GM19023 (cell line): ENCODE measurements at regions not wholly inside any gene's neighbourhood (a gene's known extent, or its start where the extent isn't known, plus 50 kb on each side); places are given as distances from the start of the nearest gene placed in this dataset.
"Not testable (repeated sequence)": the region's sequence is repeated elsewhere in the genome, so short reads cannot be mapped to it uniquely, and the experiment has no call there.

Source experiments
- ATAC-seq: cut with Tn5 transposase; IDR thresholded peaks from one replicate; pipeline ENCODE4 v1.9.1; 2021; ENCODE audit warnings: mild to moderate bottlenecking, moderate library complexity; ENCODE audit not compliant: unreplicated experiment

DNA sequence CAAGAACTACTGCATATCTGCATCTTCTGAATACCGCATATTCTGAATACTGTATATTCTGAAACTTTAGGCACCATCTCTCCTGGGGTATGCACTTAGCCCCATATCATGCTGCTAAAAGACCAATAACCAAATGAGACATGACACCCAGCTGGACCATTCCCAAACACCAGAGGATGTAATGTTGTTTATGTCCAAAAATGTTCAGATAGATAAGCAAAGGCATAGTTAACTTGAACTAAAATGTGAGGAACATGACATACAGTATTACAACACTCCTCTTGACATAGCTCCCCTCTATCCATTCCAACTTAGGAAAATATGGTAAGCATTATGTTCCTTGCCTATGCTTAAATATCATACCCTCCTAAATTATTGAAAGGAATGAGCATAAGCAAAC is 127.3 kb downstream of the TENT5A start:
- ATAC-seq = no peak

GRCh38 chr6:81624453-81624852 is 128.0 kb downstream of the TENT5A start:
- ATAC-seq = no peak

- ATAC-seq = no peak
Measured at GRCh38 chr6:81623106-81623759, 129.2 kb downstream of the TENT5A start.

- ATAC-seq = no peak
Measured at GRCh38 chr6:81621816-81622395, 130.6 kb downstream of the TENT5A start.

- no peak for ATAC-seq
Measured at GRCh38 chr6:81614292-81614691, 138.2 kb downstream of the TENT5A start.

GRCh38 chr6:81613606-81614005 is 138.9 kb downstream of the TENT5A start:
- no peak for ATAC-seq

DNA sequence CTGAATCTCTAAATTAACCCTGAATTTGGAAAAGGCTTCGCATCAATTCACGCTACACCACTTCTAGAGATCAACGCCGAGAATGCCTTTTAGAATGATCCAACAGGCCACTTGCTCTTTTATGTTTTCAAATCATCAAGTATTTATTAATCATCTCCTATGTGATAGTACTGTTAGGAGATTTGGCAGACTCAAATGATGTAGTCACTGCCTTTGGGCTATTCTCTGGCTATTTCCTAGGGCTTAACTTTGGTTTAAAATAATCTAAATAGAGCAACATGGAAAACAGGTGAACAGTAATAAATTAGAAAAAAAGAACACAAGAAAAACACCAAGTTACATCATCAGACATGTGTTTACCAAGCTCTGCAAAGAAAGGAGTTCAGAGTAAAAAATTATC is 140.3 kb downstream of the TENT5A start:
- ATAC-seq = no peak

DNA sequence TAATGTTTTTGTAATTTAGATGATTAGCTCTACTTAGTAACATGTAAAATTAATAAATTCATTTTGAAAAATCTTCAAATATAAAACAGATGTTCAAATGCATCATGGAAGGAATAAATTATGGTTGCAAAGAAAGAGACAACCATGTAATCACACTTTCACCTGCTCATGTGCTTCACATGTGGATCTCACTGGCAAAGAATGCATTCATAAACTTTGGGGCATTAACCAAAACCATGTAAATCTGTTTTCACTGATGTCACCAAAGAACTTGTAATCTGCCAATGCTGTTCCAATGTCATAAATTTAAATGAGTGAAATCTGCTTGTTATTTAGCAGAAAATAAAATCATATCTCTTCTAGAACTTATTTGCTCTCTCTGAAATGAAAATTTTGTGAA is 142.7 kb downstream of the TENT5A start:
- no peak for ATAC-seq

GRCh38 chr6:81608776-81609175 is 143.7 kb downstream of the TENT5A start:
- no peak for ATAC-seq

- ATAC-seq = no peak
Measured at GRCh38 chr6:81606965-81607381, 145.5 kb downstream of the TENT5A start.

DNA sequence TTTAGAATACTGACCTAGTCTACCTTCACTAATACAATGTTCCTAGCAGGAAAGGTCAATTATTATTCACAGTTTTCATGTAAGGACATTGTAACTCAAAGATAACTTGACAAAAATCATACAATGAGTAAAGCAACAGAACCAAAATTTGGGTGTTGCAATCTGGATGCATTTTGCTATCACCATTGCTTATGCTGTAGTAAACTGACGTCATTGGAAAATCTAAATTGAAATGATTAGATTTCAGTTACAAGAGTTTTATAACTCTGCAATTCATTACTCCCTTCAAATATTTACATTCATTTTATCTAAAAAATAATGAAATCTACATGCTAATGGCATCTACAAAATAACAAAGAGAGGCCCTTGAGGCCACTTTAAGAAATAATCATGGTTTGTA is 147.0 kb downstream of the TENT5A start:
- ATAC-seq = no peak

DNA sequence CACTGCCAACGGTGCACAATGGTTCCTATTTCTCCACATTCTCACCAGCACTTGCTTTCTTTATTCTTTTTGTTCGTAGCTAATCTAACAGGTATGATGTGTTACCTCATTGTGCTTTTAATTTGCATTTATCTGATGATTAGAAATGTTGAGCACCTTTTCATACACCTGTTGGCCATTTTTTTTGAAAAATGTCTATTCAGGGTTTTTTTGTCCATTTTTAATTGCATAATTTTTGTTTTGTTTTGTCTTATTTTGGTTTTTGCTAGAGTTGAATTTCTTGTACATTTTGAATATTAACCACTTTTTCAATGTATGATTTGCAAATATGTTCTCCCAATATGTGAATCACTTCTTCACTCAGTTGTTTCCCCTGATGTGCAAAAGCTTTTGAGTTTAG is 150.6 kb downstream of the TENT5A start:
- ATAC-seq = no peak

- ATAC-seq = not testable (repeated sequence)
Measured at GRCh38 chr6:81600488-81600887, 152.0 kb downstream of the TENT5A start.

DNA sequence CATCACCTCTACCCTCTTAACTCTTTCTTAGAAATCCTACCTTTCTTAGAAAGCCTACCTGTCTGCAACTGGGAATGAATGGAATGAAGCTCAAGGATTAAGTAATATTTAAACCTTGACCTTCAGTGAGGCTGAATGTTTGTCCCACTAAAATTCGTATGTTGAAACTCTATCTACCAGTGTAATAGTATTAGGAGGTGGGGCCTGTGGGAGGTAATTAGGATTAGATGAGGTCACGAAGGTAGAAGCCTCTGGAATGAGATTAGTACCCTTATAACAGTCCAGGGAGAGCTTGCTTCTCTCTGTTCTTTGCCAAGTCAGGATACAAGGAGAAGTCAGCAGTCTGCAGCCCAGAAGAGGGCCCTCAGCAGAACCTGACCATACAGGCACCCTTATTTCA is 158.0 kb downstream of the TENT5A start:
- ATAC-seq = no peak

GRCh38 chr6:81590314-81590691 is 162.2 kb downstream of the TENT5A start:
- ATAC-seq = no peak

DNA sequence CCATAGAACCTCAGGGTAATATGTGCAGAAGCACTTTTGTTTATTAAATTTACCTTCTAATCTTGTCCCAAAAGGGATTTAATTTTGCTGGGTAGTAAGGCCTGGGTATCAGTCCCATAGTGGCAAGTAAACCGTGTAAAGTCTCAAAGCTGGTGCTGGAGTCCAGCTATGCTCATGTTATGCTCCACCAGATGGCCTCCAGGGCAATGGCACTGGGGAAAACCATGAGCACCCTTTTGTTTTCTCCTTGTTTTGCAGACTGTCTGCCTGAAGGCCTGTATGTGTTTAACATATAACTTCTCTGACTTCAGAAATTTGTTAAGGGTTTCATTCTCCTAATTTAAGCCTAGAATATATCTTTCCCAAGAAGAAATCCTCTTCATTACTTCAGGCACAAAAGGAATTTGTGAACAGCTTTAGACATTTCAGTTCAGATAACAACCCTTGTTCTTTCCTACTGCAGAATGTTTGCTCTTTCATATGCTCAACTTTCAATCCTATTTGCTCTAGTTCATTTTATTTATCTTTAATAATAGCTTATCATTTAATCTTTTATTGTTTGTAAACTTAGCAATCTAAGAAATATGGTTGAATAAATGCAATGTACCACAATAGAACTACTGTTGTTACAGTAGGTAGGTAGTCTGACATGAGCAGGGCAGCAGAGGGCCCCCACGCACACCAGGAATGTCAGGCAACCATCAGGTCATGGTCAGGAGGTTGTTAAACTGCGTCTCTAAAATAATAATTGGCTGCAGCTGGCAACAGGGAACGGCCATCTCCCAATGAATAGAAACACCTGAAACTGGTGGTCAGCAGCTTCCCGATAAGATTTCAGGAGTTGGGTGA is 162.8 kb downstream of the TENT5A start:
- no peak for ATAC-seq

DNA sequence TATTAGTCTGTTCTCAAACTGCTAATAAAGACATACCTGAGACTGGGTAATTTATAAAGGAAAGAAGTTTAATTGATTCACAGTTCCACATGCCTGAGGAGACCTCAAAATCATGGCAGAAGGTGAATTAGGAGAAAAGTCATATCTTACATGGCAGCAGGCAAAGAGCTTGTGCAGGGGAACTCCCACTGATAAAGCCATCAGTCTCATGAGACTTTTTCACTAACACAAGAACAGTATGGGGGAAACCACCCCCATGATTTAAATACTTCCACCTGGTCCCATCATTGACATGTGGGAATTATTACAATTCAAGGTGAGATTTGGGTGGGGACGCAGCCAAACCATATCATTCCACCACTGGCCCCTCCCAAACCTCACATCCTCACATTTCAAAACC is 166.8 kb downstream of the TENT5A start:
- ATAC-seq = not testable (repeated sequence)

- not testable (repeated sequence) for ATAC-seq
Measured at GRCh38 chr6:81584156-81584555, 168.3 kb downstream of the TENT5A start.

DNA sequence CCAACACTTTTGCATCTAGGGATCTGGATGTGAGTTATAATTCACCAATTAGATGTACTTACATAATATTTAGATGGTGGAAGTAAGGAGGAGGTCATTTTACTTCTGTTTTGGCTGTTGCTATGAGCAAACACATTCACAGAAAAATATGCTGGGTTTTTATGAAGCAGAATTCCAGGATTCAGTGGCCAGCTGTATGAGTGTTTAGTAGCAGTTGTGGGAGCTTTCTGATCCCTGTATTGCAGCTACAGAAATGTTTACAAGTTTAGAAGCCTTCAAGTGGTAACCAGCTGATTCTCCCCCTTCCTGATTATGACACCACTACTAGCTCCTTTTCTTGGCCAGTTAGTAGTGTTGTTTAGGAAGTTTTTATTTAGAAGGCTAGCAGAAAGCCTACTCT is 177.0 kb downstream of the TENT5A start:
- no peak for ATAC-seq

DNA sequence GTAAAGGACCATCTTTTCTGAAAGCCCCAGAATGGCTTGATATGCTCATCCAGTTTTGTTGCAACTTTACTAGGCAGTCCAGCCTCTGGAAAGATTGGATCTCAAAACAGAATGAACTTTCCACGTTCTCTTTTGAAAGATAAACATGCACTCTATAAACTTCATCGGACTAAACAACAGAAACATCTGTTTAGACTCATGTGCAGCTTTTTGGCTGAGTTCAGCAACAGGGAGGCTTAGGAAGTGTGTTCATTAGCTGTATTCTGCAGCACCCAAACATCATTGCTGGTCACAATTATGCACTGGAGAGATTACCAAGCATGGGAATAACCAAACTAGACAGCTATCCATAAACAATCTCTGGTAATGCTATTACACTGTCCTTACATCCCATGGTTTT is 180.5 kb downstream of the TENT5A start:
- ATAC-seq = no peak

DNA sequence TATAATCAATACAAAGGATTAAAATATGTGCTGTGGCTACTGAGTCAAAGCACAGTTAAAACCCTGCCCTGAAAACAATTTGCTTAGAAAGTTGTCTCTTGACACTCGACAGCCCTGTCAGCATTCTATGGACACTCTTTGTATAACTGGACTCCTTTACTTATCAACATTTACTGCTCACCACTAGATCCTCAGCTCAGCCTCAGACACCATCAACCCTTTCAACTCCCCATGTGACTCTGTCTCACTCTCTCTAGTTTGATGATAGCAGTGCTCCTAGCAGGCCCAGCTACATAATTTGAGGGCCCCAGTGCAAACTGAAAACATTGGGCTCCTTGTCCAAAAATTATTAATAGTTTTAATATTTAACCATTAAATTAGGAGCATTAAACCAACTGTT is 181.8 kb downstream of the TENT5A start:
- no peak for ATAC-seq

DNA sequence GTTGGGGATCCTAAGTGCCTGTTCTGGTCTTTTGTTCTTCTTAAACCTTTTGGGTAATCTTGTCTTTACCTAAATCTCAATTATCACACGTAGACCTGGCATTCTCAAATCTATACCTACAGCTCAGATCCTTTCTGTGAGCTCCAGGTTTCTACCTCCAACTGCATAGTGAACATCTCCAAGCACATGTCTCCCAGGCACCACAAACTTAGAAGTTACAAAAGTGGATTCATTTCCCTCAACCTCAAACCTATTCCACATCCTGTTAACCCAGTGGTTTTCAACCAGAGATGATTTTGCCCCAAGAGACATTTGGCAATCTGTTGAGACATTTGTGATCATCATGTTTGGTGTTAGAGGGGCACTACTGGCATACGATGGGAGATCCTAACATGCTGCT is 183.5 kb downstream of the TENT5A start:
- ATAC-seq = no peak
